ENCODE measurements at regions not wholly inside any gene's neighbourhood (a gene's known extent, or its start where the extent isn't known, plus 50 kb on each side); places are given as distances from the start of the nearest gene placed in this dataset.
A peak's percentile ranks its signal among the peaks of the same experiment; 100 is the strongest.
"Not testable (repeated sequence)": the region's sequence is repeated elsewhere in the genome, so short reads cannot be mapped to it uniquely, and the experiment has no call there.

DNA sequence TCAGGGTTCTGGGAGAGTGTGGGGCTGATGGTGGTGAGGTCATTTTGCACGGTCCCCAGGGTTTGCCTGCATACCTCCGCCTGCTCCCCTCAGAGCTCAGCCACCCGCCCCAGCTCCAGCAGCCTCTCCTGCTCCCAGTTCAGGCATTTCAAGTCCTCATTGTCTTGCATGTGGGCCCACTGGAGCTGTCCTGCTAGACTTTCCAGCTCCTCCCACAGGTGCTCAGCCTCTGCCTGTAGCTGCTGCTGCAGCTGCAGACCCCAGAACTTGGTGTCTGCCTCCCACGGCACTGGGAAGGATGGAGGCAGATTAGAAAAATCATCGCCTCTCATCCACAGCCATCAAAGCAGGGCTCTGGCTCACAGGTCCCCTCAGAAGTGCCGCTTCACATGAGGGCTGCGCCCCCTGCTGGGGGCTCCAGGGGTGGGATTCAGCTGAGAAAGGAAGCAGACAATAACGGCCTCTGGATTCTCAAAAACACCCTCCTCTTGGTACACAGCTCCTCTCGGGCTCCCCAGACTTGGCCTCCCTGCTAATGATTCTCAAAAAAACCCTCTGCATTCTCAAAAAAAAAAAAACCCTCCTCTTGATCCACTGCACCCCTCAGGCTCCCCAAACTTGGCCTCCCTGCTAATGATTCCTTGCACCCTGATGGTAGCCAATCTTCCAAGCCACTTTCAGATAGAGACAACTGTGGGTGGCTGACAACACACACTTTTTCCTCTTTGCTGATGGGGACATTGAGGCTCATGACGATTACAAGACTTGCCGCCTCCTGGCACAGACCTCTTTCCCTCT is 89.3 kb upstream of the C2CD4B start:
- H3K4me3 ChIP-seq = no peak overlapping the region
- intact Hi-C loops (cut with DNase I) = no loop called here
- TF ChIP-seq, protein P1, sequence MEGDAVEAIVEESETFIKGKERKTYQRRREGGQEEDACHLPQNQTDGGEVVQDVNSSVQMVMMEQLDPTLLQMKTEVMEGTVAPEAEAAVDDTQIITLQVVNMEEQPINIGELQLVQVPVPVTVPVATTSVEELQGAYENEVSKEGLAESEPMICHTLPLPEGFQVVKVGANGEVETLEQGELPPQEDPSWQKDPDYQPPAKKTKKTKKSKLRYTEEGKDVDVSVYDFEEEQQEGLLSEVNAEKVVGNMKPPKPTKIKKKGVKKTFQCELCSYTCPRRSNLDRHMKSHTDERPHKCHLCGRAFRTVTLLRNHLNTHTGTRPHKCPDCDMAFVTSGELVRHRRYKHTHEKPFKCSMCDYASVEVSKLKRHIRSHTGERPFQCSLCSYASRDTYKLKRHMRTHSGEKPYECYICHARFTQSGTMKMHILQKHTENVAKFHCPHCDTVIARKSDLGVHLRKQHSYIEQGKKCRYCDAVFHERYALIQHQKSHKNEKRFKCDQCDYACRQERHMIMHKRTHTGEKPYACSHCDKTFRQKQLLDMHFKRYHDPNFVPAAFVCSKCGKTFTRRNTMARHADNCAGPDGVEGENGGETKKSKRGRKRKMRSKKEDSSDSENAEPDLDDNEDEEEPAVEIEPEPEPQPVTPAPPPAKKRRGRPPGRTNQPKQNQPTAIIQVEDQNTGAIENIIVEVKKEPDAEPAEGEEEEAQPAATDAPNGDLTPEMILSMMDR (IDR thresholded peaks at IDR 0.05) = peak; percentile 26 to 52 (median 44)
- TF ChIP-seq POLR2AphosphoS5 (IDR thresholded peaks at IDR 0.05; ENCODE audit: insufficient read depth in 1 of 2, low read depth in 1 of 2) = no peak
- H3K27me3 ChIP-seq = no peaks in the 10 kb centered on the region
- no peak for DNase-seq (ENCODE audit: extremely low spot score in 2 of 2)
- H3K27ac ChIP-seq = no peak overlapping the region
- H3K36me3 ChIP-seq = no peaks in the 10 kb centered on the region
- H3K9me3 ChIP-seq = no peaks in the 10 kb centered on the region
- no peaks in the 10 kb centered on the region for H3K4me1 ChIP-seq

DNA sequence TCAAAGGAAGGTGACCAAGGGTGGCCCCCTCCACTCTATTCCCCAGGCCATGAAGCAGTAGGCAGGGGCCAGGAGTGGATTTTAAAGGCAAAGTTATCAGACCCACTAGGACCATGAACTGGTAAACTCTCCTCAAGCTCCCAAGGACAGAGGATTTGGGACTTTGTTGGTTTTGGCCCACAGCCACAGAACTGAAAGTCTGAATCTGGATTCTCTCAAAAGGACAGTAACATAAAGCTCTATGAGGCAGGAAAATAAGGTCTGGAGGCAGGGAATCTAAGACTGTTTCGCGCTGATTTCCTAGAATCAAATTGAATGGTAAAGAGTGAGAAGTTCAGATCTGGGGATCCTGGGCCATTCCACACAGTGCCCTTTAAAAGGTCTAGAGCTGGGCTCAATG is 91.3 kb upstream of the C2CD4B start:
- DNase-seq (ENCODE audit: extremely low spot score in 2 of 2) = peak in 1 of 2 donors; percentile 25
- H3K4me3 ChIP-seq; H3K27me3 ChIP-seq; H3K9me3 ChIP-seq; intact Hi-C loops (cut with DNase I); H3K4me1 ChIP-seq; H3K27ac ChIP-seq; H3K36me3 ChIP-seq: not testable (repeated sequence)

DNA sequence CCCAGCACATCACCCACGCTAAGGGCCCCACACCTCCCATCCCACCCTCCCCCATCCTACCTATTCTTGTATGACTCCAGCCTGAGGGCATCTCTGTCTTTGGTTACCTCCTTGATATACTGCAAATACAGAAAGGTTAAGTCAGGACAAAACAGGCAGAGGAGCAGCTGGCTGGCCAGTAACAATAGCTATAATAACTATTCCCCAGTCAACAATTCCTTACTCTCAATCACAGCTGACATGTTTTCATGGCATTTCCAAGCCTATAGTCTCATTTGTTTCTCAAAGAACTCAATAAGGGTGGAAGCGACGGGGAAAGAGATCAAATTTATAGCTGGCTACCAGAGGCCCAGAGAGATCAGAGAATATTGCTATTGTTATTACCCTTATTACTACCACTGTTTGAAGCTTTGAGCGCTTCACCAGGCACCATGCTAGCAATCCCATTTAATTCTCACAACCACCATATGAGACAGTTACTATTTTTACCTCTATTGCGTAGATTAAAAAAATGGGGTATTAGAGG is 93.0 kb upstream of the C2CD4B start:
- intact Hi-C loops (cut with DNase I) = no loop called here

DNA sequence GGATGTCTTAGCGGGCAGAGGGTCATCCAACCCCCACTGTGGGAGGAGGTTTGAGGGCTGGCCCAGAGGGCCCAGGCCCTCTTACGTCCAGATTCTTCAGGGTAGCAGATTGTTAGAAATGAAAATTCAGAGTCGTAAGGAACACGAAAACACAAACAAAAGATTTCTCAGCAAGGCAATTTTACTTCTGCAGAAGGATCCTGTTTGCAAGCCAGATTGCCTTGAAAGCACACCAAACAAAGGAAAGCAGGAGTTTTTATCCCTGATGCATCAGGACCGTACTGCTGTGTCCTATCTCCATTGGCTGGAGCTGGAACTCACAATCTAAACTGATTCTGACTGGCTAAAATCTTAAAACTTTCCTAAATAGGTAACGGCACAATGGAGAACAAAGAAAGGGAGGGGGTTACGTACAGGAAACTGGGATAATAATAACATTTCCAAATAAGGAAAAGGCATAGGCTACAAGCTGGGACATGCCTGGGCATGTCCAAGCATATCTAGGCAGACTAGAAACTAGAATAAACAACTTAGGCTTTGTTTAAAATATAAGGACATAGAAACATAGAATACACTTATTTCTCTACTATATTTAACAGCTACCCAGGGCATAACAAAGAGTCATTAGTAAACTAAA is 97.3 kb upstream of the C2CD4B start:
- H3K27me3 ChIP-seq = no peaks in the 10 kb centered on the region
- H3K9me3 ChIP-seq = peaks cover 13% of the 10 kb centered on the region
- intact Hi-C loops (cut with DNase I) = no loop called here
- H3K27ac ChIP-seq = no peak overlapping the region
- H3K36me3 ChIP-seq = no peaks in the 10 kb centered on the region
- TF ChIP-seq POLR2AphosphoS5 (IDR thresholded peaks at IDR 0.05; ENCODE audit: insufficient read depth in 1 of 2, low read depth in 1 of 2) (no peak), POLR2A (IDR thresholded peaks at IDR 0.05) (no peak)
- TF ChIP-seq, protein P1 (IDR thresholded peaks at IDR 0.05) = no peak
- no peak for DNase-seq (ENCODE audit: extremely low spot score in 2 of 2)
- H3K4me3 ChIP-seq = no peak overlapping the region
- H3K4me1 ChIP-seq = no peaks in the 10 kb centered on the region

More for the DNA sequence above, 93.0 kb upstream of the C2CD4B start:
- no peaks in the 10 kb centered on the region for H3K4me1 ChIP-seq
- no peak overlapping the region for H3K27ac ChIP-seq
- TF ChIP-seq, protein P1 (IDR thresholded peaks at IDR 0.05) = no peak
- no peak for TF ChIP-seq POLR2A (IDR thresholded peaks at IDR 0.05)
- TF ChIP-seq POLR2AphosphoS5 (IDR thresholded peaks at IDR 0.05; ENCODE audit: insufficient read depth in 1 of 2, low read depth in 1 of 2) = no peak
- DNase-seq (ENCODE audit: extremely low spot score in 2 of 2) = peak in 1 of 2 donors; percentile 3
- no peaks in the 10 kb centered on the region for H3K27me3 ChIP-seq
- H3K9me3 ChIP-seq = peaks cover 13% of the 10 kb centered on the region
- no peaks in the 10 kb centered on the region for H3K36me3 ChIP-seq
- H3K4me3 ChIP-seq = no peak overlapping the region

DNA sequence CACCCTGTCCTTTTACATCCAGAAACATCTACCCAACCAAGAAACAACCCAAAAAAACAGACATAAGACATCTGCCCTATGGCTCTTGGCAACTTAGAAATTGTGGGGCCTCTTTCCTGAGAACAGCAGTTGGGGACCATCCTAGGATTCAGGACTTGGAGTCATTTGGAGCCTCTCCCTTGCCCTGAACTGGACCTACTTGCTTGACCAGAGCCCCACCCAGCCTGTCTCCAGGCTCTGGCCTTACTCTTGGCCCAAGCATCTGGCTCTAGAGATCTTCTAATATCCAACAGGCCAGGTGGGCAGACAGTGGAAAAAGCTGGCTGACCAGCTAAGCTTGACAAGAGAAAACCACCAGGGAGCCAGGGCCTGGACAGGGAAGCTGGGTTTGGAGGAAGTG is 99.1 kb upstream of the C2CD4B start:
- intact Hi-C loops (cut with DNase I) = no loop called here
- Histone ChIP-seq H3K27ac (no peak overlapping the region), H3K36me3 (no peaks in the 10 kb centered on the region), H3K4me1 (no peaks in the 10 kb centered on the region), H3K27me3 (no peaks in the 10 kb centered on the region), H3K4me3 (no peak overlapping the region), H3K9me3 (peaks cover 16% of the 10 kb centered on the region)
- peak in 1 of 2 donors; percentile 69 for DNase-seq (ENCODE audit: extremely low spot score in 2 of 2)
- TF ChIP-seq POLR2A (IDR thresholded peaks at IDR 0.05) (no peak), POLR2AphosphoS5 (IDR thresholded peaks at IDR 0.05; ENCODE audit: insufficient read depth in 1 of 2, low read depth in 1 of 2) (no peak)
- TF ChIP-seq, protein P1 (IDR thresholded peaks at IDR 0.05) = no peak
